ENCODE measurements at regions not wholly inside any gene's neighbourhood (a gene's known extent, or its start where the extent isn't known, plus 50 kb on each side); places are given as distances from the start of the nearest gene placed in this dataset.
A peak's percentile ranks its signal among the peaks of the same experiment; 100 is the strongest.

DNA sequence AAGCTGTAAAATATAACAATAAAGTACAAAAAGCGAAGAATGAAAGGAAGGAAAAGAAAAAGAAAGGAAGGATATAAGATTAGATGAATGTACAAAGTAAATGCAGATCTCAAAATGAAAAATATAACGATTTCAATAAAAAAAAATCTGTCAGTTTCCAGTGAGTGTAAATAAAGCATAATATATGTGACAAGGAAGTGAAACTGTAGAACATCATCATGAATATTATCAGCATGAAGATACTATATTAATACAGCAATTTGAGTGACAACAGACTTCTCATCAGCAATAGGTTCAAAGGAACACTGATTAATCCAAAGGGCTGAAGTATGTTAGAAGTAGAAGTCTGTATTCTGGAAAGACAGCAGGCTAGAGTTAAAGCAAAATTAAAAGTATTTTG, 659.5 kb upstream of the MBL2 start:
- FAIRE-seq (no peak), DNase-seq (ENCODE audit: insufficient read length, low spot score) (no peak)
- TF ChIP-seq, protein P1, sequence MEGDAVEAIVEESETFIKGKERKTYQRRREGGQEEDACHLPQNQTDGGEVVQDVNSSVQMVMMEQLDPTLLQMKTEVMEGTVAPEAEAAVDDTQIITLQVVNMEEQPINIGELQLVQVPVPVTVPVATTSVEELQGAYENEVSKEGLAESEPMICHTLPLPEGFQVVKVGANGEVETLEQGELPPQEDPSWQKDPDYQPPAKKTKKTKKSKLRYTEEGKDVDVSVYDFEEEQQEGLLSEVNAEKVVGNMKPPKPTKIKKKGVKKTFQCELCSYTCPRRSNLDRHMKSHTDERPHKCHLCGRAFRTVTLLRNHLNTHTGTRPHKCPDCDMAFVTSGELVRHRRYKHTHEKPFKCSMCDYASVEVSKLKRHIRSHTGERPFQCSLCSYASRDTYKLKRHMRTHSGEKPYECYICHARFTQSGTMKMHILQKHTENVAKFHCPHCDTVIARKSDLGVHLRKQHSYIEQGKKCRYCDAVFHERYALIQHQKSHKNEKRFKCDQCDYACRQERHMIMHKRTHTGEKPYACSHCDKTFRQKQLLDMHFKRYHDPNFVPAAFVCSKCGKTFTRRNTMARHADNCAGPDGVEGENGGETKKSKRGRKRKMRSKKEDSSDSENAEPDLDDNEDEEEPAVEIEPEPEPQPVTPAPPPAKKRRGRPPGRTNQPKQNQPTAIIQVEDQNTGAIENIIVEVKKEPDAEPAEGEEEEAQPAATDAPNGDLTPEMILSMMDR (IDR thresholded peaks at IDR 0.05; ENCODE audit: insufficient read depth, missing control alignments): no peak

DNA sequence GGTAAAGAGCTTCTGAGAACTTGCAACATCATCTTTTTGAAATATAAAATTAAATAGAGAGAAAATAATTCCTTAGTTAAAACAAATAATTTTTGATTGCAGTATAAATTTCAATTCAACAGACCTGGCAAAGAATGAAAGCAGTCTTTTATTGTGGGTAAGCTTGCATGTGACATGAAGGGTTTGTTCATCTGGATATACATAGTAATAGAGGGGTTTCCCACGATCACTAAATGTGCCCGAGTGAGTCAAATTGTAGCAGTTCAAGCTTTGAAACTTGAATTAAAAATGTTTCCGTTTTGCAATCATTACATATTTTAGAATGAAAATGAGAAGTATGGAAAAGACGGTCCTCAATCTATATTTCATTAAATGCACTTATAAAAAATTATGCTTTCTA, 658.4 kb upstream of the MBL2 start:
- DNase-seq (ENCODE audit: insufficient read length, low spot score): no peak
- FAIRE-seq: no peak
- TF ChIP-seq, protein P1 (IDR thresholded peaks at IDR 0.05; ENCODE audit: insufficient read depth, missing control alignments): no peak

GRCh38 chr10:53430127-53430891, 657.7 kb upstream of the MBL2 start:
- TF ChIP-seq, protein P1 (IDR thresholded peaks at IDR 0.05; ENCODE audit: insufficient read depth, missing control alignments): no peak

GRCh38 chr10:53422223-53422888, 649.8 kb upstream of the MBL2 start:
- TF ChIP-seq, protein P1 (IDR thresholded peaks at IDR 0.05; ENCODE audit: insufficient read depth, missing control alignments): no peak
- FAIRE-seq (no peak), DNase-seq (ENCODE audit: insufficient read length, low spot score) (no peak)

More at GRCh38 chr10:53430127-53430891, 657.7 kb upstream of the MBL2 start:
- FAIRE-seq: peak; percentile 25
- no peak for DNase-seq (ENCODE audit: insufficient read length, low spot score)

DNA sequence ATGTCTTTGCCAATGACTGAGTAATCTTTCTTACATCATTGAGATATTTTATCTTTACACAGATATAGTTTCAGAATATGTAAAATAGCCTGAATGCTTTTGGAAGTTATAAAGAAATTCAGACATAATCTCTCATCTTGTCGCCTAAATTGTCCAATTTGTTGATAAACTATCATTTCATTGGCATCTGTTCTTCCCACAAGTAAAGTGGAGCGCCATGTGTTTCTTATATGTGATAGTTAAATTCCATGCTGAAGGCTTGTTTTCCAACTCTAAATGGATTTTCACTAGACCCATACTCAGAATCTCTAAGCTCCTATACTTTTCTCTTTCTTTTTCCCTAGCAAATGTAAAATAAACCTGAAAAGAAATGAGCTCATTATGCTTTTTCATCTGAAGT, 640.1 kb upstream of the MBL2 start:
- TF ChIP-seq, protein P1 (IDR thresholded peaks at IDR 0.05; ENCODE audit: insufficient read depth, missing control alignments): no peak
- DNase-seq (ENCODE audit: insufficient read length, low spot score) (no peak), FAIRE-seq (no peak)

DNA sequence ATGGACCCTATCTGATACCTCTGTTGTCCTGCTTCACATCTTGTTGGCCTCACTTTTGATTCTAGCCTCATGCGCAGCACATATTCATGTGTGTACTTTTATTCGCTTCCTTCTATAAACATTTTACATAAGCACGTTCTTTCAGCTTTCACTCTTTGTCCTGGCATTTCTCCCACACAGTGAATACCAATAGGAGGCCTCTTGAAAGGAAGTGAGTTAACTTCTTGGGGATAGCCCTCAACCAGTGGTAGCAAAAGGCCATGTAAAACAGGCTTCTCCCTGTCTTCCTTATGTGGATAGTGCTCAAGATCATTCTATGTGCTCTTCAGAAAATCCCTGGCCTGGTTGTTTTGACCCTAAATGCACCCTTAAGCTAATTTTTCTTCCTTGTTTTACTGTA, 633.9 kb upstream of the MBL2 start:
- TF ChIP-seq, protein P1 (IDR thresholded peaks at IDR 0.05; ENCODE audit: insufficient read depth, missing control alignments): no peak
- DNase-seq (ENCODE audit: insufficient read length, low spot score): no peak
- no peak for FAIRE-seq

GRCh38 chr10:53403688-53404087, 631.1 kb upstream of the MBL2 start:
- TF ChIP-seq, protein P1 (IDR thresholded peaks at IDR 0.05; ENCODE audit: insufficient read depth, missing control alignments): no peak
- no peak for DNase-seq (ENCODE audit: insufficient read length, low spot score)
- no peak for FAIRE-seq
